SHP77 treated with DMSO at 0.1 percent for 48 hours (cell line): ENCODE measurements at regions not wholly inside any gene's neighbourhood (a gene's known extent, or its start where the extent isn't known, plus 50 kb on each side); places are given as distances from the start of the nearest gene placed in this dataset.

ENCODE experiments used
- DNase-seq: peaks from one replicate; lab custom pipeline; 2025; lab: John Stamatoyannopoulos, UW

- no peak for DNase-seq
These were observed 101.9 kb downstream of the SLIT2 start for GRCh38 chr4:20353646-20354045.

- no peak for DNase-seq
These were observed 102.4 kb downstream of the SLIT2 start for GRCh38 chr4:20354120-20354519.

- DNase-seq: peak; percentile 1
These were observed 104.9 kb downstream of the SLIT2 start for GRCh38 chr4:20356565-20356964.

GRCh38 chr4:20358110-20358509 lies 106.4 kb downstream of the SLIT2 start:
- no peak for DNase-seq

GRCh38 chr4:20359692-20360091 lies 108.0 kb downstream of the SLIT2 start:
- no peak for DNase-seq

GRCh38 chr4:20362148-20362547 lies 110.4 kb downstream of the SLIT2 start:
- DNase-seq: no peak

- DNase-seq: no peak
These were observed 113.3 kb downstream of the SLIT2 start for GRCh38 chr4:20364969-20365368.

- DNase-seq: no peak
These were observed 115.7 kb downstream of the SLIT2 start for GRCh38 chr4:20367446-20367845.

GRCh38 chr4:20368926-20369325 lies 117.2 kb downstream of the SLIT2 start:
- no peak for DNase-seq

GRCh38 chr4:20370274-20370673 lies 118.6 kb downstream of the SLIT2 start:
- DNase-seq: no peak

GRCh38 chr4:20376070-20376469 lies 124.4 kb downstream of the SLIT2 start:
- DNase-seq: no peak

GRCh38 chr4:20378181-20378580 lies 126.5 kb downstream of the SLIT2 start:
- DNase-seq: no peak

GRCh38 chr4:20381005-20381404 lies 129.3 kb downstream of the SLIT2 start:
- DNase-seq: no peak

- no peak for DNase-seq
These were observed 131.6 kb downstream of the SLIT2 start for GRCh38 chr4:20383283-20383682.

GRCh38 chr4:20383969-20384368 lies 132.3 kb downstream of the SLIT2 start:
- no peak for DNase-seq

GRCh38 chr4:20384456-20384855 lies 132.8 kb downstream of the SLIT2 start:
- no peak for DNase-seq

GRCh38 chr4:20386001-20386740 lies 134.5 kb downstream of the SLIT2 start:
- DNase-seq: no peak

- no peak for DNase-seq
These were observed 135.2 kb downstream of the SLIT2 start for GRCh38 chr4:20386906-20387305.

GRCh38 chr4:20391198-20391597 lies 139.5 kb downstream of the SLIT2 start:
- DNase-seq: no peak

GRCh38 chr4:20391912-20392311 lies 140.2 kb downstream of the SLIT2 start:
- DNase-seq: no peak

- DNase-seq: no peak
These were observed 141.9 kb downstream of the SLIT2 start for GRCh38 chr4:20393486-20394100.

GRCh38 chr4:20394512-20394911 lies 142.8 kb downstream of the SLIT2 start:
- no peak for DNase-seq

GRCh38 chr4:20395160-20395773 lies 143.6 kb downstream of the SLIT2 start:
- DNase-seq: no peak
